Lung (tissue), 11 donors: ENCODE measurements at regions not wholly inside any gene's neighbourhood (a gene's known extent, or its start where the extent isn't known, plus 50 kb on each side); places are given as distances from the start of the nearest gene placed in this dataset.

Source experiments
- ATAC-seq: fragments of 200-7000 bp; cut with Tn5 transposase; one replicate; pipeline ENCODE4 v1.9.1; 2020; ENCODE audit warnings: moderate number of reproducible peaks; ENCODE audit not compliant: insufficient read depth, low FRiP score
- DNase-seq, 3 donors: peaks; one replicate each; pipeline ENCODE4 v3.0.0-alpha.2; 2013 to 2017
- H3K27ac ChIP-seq, 2 donors: one replicate each; pipeline ENCODE4 v1.5.1; 2013; ENCODE audit warnings: mild to moderate bottlenecking in 2 of 2, moderate library complexity in 2 of 2, control low read depth in 1 of 2, inconsistent platforms in 1 of 2, low read depth in 1 of 2, low read length in 1 of 2
- H3K27me3 ChIP-seq, 3 donors: one replicate each; pipeline ENCODE4 v1.5.1; 2013; ENCODE audit warnings: low read length in 2 of 3; ENCODE audit not compliant: control insufficient read depth in 3 of 3, insufficient read depth in 3 of 3
- H3K36me3 ChIP-seq, 4 donors: one replicate each; pipeline ENCODE4 v1.5.1; 2013; ENCODE audit warnings: low read length in 4 of 4, mild to moderate bottlenecking in 1 of 4, moderate library complexity in 1 of 4; ENCODE audit not compliant: control insufficient read depth in 4 of 4, insufficient read depth in 4 of 4
- H3K4me1 ChIP-seq, 5 donors: one replicate each; pipeline ENCODE4 v1.5.1; 2013; ENCODE audit warnings: low read length in 5 of 5, mild to moderate bottlenecking in 2 of 5, moderate library complexity in 1 of 5; ENCODE audit not compliant: control insufficient read depth in 5 of 5, insufficient read depth in 5 of 5
- H3K4me3 ChIP-seq: one replicate; pipeline ENCODE4 v1.5.1; 2013; ENCODE audit warnings: mild to moderate bottlenecking, control low read depth, moderate library complexity
- H3K9ac ChIP-seq, 2 donors: one replicate each; pipeline ENCODE4 v1.5.1; 2013; ENCODE audit warnings: low read length in 2 of 2, control low read depth in 1 of 2; ENCODE audit not compliant: insufficient read depth in 1 of 2
- H3K9me3 ChIP-seq, 4 donors: one replicate each; pipeline ENCODE4 v1.5.1; 2013; ENCODE audit warnings: low read length in 3 of 4, mild to moderate bottlenecking in 1 of 4, moderate library complexity in 1 of 4; ENCODE audit not compliant: control insufficient read depth in 4 of 4, insufficient read depth in 3 of 4
- CTCF ChIP-seq: IDR thresholded peaks from 2 replicates; pipeline ENCODE4 v1.5.1; 2012; ENCODE audit warnings: mild to moderate bottlenecking; ENCODE audit errors: control extremely low read depth, extremely low read depth
- WGBS, 2 donors: extraction: QIAGEN DNeasy Blood & Tissue Kit; methylation state at CpG; one replicate each; pipeline ENCODE4 v1.1.7; 2013; 5-methylcytosine and 5-hydroxymethylcytosine counted together
- donor health status: control.
- donor health status: control.
- donor health status: Bipolar disorder and iron deficiency.
- donor health status: healthy.
- donor health status: DM: yes; HTN: yes; CAD: no.

GRCh38 chr17:53900951-53901350 is 78.2 kb downstream of the KIF2B start:
- no peak overlapping the region for H3K27ac ChIP-seq
- H3K9ac ChIP-seq: no peak overlapping the region
- no peak for ATAC-seq

GRCh38 chr17:53907435-53907834 is 84.7 kb downstream of the KIF2B start:
- Histone ChIP-seq H3K9me3 (no peaks in the 10 kb centered on the region), H3K36me3 (no peaks in the 10 kb centered on the region), H3K4me3 (no peak overlapping the region), H3K27ac (no peak overlapping the region), H3K4me1 (no peaks in the 10 kb centered on the region), H3K9ac (no peak overlapping the region), H3K27me3 (no peaks in the 10 kb centered on the region)
- no peak for DNase-seq
- no peak for TF ChIP-seq CTCF
- 57% methylated on average over 1 of the region's 1 CpG for WGBS, 2 donors
- ATAC-seq: no peak

More at GRCh38 chr17:53900951-53901350, 78.2 kb downstream of the KIF2B start:
- Histone ChIP-seq H3K36me3 (no peaks in the 10 kb centered on the region), H3K27me3 (no peaks in the 10 kb centered on the region), H3K4me3 (no peak overlapping the region), H3K9me3 (peaks cover 0 to 5% (median 2%) of the 10 kb centered on the region in 4 donors), H3K4me1 (no peaks in the 10 kb centered on the region)
- TF ChIP-seq CTCF: no peak
- DNase-seq: no peak
- WGBS, 2 donors: 91 to 100% methylated on average over 1 of the region's 1 CpG

GRCh38 chr17:53909802-53910201 is 87.1 kb downstream of the KIF2B start:
- no peak for ATAC-seq
- H3K4me1 ChIP-seq: no peaks in the 10 kb centered on the region
- H3K27me3 ChIP-seq: no peaks in the 10 kb centered on the region
- 93 to 98% methylated on average over 3 of the region's 3 CpGs for WGBS, 2 donors
- H3K27ac ChIP-seq: no peak overlapping the region
- no peaks in the 10 kb centered on the region for H3K36me3 ChIP-seq
- H3K9ac ChIP-seq: no peak overlapping the region
- no peak for TF ChIP-seq CTCF
- no peaks in the 10 kb centered on the region for H3K9me3 ChIP-seq
- H3K4me3 ChIP-seq: no peak overlapping the region
- DNase-seq: no peak

- 65 to 71% methylated on average over 1 of the region's 1 CpG for WGBS, 2 donors
- TF ChIP-seq CTCF: no peak
- H3K4me3 ChIP-seq: no peak overlapping the region
- H3K36me3 ChIP-seq: no peaks in the 10 kb centered on the region
- no peaks in the 10 kb centered on the region for H3K4me1 ChIP-seq
- ATAC-seq (no peak), DNase-seq (no peak)
- H3K27ac ChIP-seq: no peak overlapping the region
- H3K9me3 ChIP-seq: no peaks in the 10 kb centered on the region
- H3K27me3 ChIP-seq: no peaks in the 10 kb centered on the region
- H3K9ac ChIP-seq: no peak overlapping the region
These were observed 89.4 kb downstream of the KIF2B start for GRCh38 chr17:53912117-53912516.
